SK-N-SH treated with all-trans-retinoic acid at 6 μM for 48 hours (cell line): ENCODE measurements at regions not wholly inside any gene's neighbourhood (a gene's known extent, or its start where the extent isn't known, plus 50 kb on each side); places are given as distances from the start of the nearest gene placed in this dataset.

Experiments used
- ATAC-seq: fragments of 200-7000 bp; cut with Tn5 transposase; 3 replicates; pipeline ENCODE4 v1.9.1; 2020; ENCODE audit warnings: mild to moderate bottlenecking, moderate library complexity
- BACH2 ChIP-seq: fragments of 250-450 bp; sonication (Bioruptor Pico); IDR thresholded peaks from 2 replicates; pipeline ENCODE4 v1.9.0; 2021; ENCODE audit warnings: mild to moderate bottlenecking, borderline replicate concordance
- CSDC2 ChIP-seq: fragments of 250-450 bp; sonication (Bioruptor Pico); IDR thresholded peaks from 2 replicates; pipeline ENCODE4 v1.5.0; 2020; ENCODE audit warnings: mild to moderate bottlenecking, moderate library complexity
- ESRRG ChIP-seq: fragments of 250-450 bp; sonication (Bioruptor Pico); IDR thresholded peaks from 2 replicates; pipeline ENCODE4 v1.6.1; 2021; ENCODE audit warnings: mild to moderate bottlenecking
- OSR1 ChIP-seq: fragments of 250-450 bp; sonication (Bioruptor Pico); IDR thresholded peaks from 2 replicates; pipeline ENCODE4 v1.8.0; 2022; ENCODE audit warnings: moderate library complexity, mild to moderate bottlenecking, inconsistent platforms
- RARB ChIP-seq: fragments of 250-450 bp; sonication (Bioruptor Pico); IDR thresholded peaks from 2 replicates; pipeline ENCODE4 v1.8.0; 2021; ENCODE audit warnings: mild to moderate bottlenecking, moderate library complexity
- SNAI2 ChIP-seq: fragments of 250-450 bp; sonication (Bioruptor Pico); IDR thresholded peaks from 2 replicates; pipeline ENCODE4 v1.5.0; 2020; ENCODE audit warnings: mild to moderate bottlenecking, moderate library complexity
- TCF4 ChIP-seq: fragments of 250-450 bp; sonication (Bioruptor Pico); IDR thresholded peaks from 2 replicates; pipeline ENCODE4 v1.8.0; 2021; ENCODE audit warnings: mild to moderate bottlenecking, moderate library complexity, borderline replicate concordance
- TOX ChIP-seq: fragments of 250-450 bp; sonication (Bioruptor Pico); IDR thresholded peaks from 2 replicates; pipeline ENCODE4 v1.8.0; 2021; ENCODE audit warnings: mild to moderate bottlenecking, moderate library complexity, borderline replicate concordance
- ZC3H10 ChIP-seq: fragments of 250-450 bp; sonication (Bioruptor Pico); IDR thresholded peaks from 2 replicates; pipeline ENCODE4 v1.5.1; 2021; ENCODE audit warnings: mild to moderate bottlenecking, moderate library complexity
- ZFP3 ChIP-seq: fragments of 250-450 bp; sonication (Bioruptor Pico); IDR thresholded peaks from 2 replicates; pipeline ENCODE4 v1.5.0; 2020; ENCODE audit warnings: mild to moderate bottlenecking, moderate library complexity
- ZFP30 ChIP-seq: fragments of 450-650 bp; formaldehyde crosslinking; IDR thresholded peaks from 2 replicates; pipeline ENCODE4 v1.5.0; 2022; ENCODE audit warnings: mild to moderate bottlenecking, moderate library complexity
- ZNF565 ChIP-seq: fragments of 450-650 bp; formaldehyde crosslinking; conservative IDR thresholded peaks from 2 replicates; pipeline ENCODE4 v1.5.0; 2020; ENCODE audit warnings: low read depth, mild to moderate bottlenecking, moderate library complexity
- ZNF70 ChIP-seq: fragments of 450-650 bp; formaldehyde crosslinking; IDR thresholded peaks from 2 replicates; pipeline ENCODE4 v1.5.0; 2020; ENCODE audit warnings: mild to moderate bottlenecking, moderate library complexity
- ZNF8 ChIP-seq: fragments of 450-650 bp; formaldehyde crosslinking; IDR thresholded peaks from 2 replicates; pipeline ENCODE4 v1.5.0; 2020; ENCODE audit warnings: mild to moderate bottlenecking, moderate library complexity
- TF ChIP-seq, protein P1 (sequence below): fragments of 250-450 bp; sonication (Bioruptor Pico); IDR thresholded peaks from 2 replicates; pipeline ENCODE4 v1.5.1; 2020; ENCODE audit warnings: low read depth, mild to moderate bottlenecking, moderate library complexity
- TF ChIP-seq, protein P2 (sequence below): fragments of 250-450 bp; sonication (Bioruptor Pico); IDR thresholded peaks from 2 replicates; pipeline ENCODE4 v1.8.0; 2021; ENCODE audit warnings: low read depth, mild to moderate bottlenecking, moderate library complexity, borderline replicate concordance
- TF ChIP-seq, protein P3 (sequence below): fragments of 250-450 bp; sonication (Bioruptor Pico); IDR thresholded peaks from 2 replicates; pipeline ENCODE4 v1.5.0; 2020; ENCODE audit warnings: mild to moderate bottlenecking, moderate library complexity
- TF ChIP-seq, protein P4 (sequence below): fragments of 250-450 bp; sonication (Bioruptor Pico); IDR thresholded peaks from 2 replicates; pipeline ENCODE4 v1.8.0; 2020; ENCODE audit warnings: mild to moderate bottlenecking, moderate library complexity, borderline replicate concordance

DNA sequence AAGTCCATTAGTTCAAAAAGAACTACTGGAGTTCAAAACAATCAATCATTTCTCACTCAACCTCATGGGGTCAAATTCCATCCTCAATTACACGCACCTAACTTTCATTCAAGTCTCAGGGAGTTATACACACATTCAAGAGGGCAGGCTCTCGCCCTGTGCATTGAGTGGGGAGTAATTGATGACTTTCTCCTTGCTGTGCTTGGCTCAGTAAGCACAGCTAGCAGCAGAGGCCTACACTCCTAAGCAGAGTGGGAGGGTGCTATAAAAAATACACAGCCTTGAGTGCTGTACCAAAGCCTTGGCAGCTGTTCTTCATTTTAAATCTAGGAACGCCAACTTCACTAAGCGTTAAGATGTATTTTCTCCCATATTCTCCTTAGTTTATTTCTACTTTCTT is 958.3 kb upstream of the ADGRL3 start:
- ATAC-seq = no peak
- TF ChIP-seq ZNF70 (CRISPR knock-in tag) (no peak), ESRRG (CRISPR knock-in tag) (no peak), OSR1 (CRISPR knock-in tag) (no peak), BACH2 (CRISPR knock-in tag) (no peak), CSDC2 (CRISPR knock-in tag) (no peak), ZNF8 (CRISPR knock-in tag) (no peak)
- TF ChIP-seq, protein P1, sequence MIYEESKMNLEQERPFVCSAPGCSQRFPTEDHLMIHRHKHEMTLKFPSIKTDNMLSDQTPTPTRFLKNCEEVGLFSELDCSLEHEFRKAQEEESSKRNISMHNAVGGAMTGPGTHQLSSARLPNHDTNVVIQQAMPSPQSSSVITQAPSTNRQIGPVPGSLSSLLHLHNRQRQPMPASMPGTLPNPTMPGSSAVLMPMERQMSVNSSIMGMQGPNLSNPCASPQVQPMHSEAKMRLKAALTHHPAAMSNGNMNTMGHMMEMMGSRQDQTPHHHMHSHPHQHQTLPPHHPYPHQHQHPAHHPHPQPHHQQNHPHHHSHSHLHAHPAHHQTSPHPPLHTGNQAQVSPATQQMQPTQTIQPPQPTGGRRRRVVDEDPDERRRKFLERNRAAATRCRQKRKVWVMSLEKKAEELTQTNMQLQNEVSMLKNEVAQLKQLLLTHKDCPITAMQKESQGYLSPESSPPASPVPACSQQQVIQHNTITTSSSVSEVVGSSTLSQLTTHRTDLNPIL (CRISPR knock-in tag) = no peak
- TF ChIP-seq, protein P2, sequence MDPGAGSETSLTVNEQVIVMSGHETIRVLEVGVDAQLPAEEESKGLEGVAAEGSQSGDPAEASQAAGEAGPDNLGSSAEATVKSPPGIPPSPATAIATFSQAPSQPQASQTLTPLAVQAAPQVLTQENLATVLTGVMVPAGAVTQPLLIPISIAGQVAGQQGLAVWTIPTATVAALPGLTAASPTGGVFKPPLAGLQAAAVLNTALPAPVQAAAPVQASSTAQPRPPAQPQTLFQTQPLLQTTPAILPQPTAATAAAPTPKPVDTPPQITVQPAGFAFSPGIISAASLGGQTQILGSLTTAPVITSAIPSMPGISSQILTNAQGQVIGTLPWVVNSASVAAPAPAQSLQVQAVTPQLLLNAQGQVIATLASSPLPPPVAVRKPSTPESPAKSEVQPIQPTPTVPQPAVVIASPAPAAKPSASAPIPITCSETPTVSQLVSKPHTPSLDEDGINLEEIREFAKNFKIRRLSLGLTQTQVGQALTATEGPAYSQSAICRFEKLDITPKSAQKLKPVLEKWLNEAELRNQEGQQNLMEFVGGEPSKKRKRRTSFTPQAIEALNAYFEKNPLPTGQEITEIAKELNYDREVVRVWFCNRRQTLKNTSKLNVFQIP (CRISPR knock-in tag) = no peak

DNA sequence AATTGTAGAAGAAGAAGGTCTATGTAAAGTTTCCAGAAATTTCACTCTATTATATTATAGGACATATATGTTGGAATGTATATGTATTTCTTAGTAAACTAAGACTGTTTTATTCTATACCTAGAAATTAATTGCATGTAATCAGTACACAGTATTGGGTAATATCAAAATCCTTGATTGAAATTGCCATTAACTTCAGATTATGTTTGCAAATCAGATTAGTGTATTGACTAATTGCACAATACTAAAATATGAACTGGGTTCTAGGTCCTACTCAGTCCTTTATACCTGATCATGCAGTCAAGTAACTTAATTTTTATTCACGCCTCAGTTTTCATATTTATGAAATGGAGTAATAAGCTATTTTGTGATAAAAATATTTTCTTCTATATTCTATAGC is 950.3 kb upstream of the ADGRL3 start:
- ATAC-seq = no peak
- TF ChIP-seq ZNF565 (CRISPR knock-in tag) (no peak), SNAI2 (CRISPR knock-in tag) (no peak), RARB (CRISPR knock-in tag) (no peak)
- TF ChIP-seq, protein P1 (CRISPR knock-in tag) = no peak
- TF ChIP-seq, protein P3, sequence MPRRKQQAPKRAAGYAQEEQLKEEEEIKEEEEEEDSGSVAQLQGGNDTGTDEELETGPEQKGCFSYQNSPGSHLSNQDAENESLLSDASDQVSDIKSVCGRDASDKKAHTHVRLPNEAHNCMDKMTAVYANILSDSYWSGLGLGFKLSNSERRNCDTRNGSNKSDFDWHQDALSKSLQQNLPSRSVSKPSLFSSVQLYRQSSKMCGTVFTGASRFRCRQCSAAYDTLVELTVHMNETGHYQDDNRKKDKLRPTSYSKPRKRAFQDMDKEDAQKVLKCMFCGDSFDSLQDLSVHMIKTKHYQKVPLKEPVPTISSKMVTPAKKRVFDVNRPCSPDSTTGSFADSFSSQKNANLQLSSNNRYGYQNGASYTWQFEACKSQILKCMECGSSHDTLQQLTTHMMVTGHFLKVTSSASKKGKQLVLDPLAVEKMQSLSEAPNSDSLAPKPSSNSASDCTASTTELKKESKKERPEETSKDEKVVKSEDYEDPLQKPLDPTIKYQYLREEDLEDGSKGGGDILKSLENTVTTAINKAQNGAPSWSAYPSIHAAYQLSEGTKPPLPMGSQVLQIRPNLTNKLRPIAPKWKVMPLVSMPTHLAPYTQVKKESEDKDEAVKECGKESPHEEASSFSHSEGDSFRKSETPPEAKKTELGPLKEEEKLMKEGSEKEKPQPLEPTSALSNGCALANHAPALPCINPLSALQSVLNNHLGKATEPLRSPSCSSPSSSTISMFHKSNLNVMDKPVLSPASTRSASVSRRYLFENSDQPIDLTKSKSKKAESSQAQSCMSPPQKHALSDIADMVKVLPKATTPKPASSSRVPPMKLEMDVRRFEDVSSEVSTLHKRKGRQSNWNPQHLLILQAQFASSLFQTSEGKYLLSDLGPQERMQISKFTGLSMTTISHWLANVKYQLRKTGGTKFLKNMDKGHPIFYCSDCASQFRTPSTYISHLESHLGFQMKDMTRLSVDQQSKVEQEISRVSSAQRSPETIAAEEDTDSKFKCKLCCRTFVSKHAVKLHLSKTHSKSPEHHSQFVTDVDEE (CRISPR knock-in tag) = no peak
- TF ChIP-seq, all 23 proteins: peak for 0

DNA sequence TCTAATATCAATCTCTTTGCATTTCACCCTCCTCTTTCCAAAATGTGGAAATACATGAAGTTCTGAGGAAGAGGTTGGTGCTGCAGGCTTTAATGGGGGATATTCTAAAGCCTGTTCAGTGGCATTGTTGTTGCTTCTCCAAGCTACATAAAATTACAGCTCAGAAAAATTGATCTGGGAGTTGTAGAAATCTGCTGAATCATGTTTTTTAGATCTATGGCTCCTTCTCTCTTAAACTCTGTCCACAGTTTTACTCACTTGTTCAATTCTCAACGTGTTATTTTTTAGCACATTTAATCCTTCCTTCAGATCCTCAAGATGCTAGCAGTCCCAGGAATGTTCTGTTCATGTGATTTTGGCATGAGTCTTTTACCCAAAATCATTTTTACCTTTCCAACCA is 949.5 kb upstream of the ADGRL3 start:
- TF ChIP-seq TCF4 (CRISPR knock-in tag) = no peak
- TF ChIP-seq ZFP30 (CRISPR knock-in tag) = no peak
- TF ChIP-seq BACH2 (CRISPR knock-in tag) = no peak
- no peak for TF ChIP-seq ZC3H10 (CRISPR knock-in tag)
- ATAC-seq = no peak

DNA sequence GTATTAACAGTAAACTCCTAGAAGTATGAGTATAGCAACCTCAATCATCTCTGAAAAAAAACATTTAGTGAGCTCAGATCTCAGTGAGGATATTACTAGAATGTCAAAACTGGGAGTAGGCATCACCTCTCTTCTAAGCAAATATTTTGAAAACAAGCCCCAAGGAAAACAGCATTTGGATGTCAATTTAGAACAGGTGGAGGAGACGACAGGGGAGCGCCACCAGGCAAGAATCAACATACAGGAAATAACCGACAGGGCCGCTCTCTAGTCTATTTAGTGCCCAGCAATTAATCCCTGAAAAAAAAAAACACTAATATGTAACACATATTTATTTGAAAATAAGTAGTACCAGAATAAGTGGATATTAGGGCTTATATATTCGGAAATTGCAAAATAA is 940.3 kb upstream of the ADGRL3 start:
- TF ChIP-seq TOX (CRISPR knock-in tag) = no peak
- no peak for TF ChIP-seq ZNF8 (CRISPR knock-in tag)
- TF ChIP-seq, protein P2 (CRISPR knock-in tag) = no peak
- TF ChIP-seq CSDC2 (CRISPR knock-in tag) = no peak
- no peak for TF ChIP-seq SNAI2 (CRISPR knock-in tag)
- no peak for ATAC-seq

DNA sequence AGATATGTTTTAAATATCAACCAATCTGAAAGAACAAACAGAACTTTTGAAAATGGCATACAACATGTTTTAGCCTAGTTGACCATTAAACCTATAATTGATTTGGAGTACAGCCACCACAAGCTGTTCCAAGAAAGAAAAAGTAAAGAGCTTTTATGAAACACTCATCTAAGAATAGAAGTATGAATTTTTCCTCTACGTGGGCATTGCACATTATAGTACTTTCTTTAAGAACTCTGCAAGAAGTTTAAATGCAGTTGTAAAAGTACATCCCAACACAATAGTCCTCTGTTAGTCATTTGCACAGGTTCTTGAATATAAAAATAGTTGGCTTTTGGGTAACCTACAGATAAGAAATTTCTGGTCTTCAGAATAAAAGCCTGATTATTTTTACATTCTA is 933.6 kb upstream of the ADGRL3 start:
- ATAC-seq = no peak
- TF ChIP-seq ZC3H10 (CRISPR knock-in tag) = no peak
- TF ChIP-seq ZFP30 (CRISPR knock-in tag) = no peak
- no peak for TF ChIP-seq CSDC2 (CRISPR knock-in tag)
- TF ChIP-seq BACH2 (CRISPR knock-in tag) = no peak
- no peak for TF ChIP-seq OSR1 (CRISPR knock-in tag)
- no peak for TF ChIP-seq ZFP3
- TF ChIP-seq, protein P2 (CRISPR knock-in tag) = no peak
- TF ChIP-seq ZNF565 (CRISPR knock-in tag) = no peak
- TF ChIP-seq, protein P1 (CRISPR knock-in tag) = no peak
- no peak for TF ChIP-seq TOX (CRISPR knock-in tag)
- TF ChIP-seq, protein P4, sequence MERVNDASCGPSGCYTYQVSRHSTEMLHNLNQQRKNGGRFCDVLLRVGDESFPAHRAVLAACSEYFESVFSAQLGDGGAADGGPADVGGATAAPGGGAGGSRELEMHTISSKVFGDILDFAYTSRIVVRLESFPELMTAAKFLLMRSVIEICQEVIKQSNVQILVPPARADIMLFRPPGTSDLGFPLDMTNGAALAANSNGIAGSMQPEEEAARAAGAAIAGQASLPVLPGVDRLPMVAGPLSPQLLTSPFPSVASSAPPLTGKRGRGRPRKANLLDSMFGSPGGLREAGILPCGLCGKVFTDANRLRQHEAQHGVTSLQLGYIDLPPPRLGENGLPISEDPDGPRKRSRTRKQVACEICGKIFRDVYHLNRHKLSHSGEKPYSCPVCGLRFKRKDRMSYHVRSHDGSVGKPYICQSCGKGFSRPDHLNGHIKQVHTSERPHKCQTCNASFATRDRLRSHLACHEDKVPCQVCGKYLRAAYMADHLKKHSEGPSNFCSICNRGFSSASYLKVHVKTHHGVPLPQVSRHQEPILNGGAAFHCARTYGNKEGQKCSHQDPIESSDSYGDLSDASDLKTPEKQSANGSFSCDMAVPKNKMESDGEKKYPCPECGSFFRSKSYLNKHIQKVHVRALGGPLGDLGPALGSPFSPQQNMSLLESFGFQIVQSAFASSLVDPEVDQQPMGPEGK (CRISPR knock-in tag) = no peak
- TF ChIP-seq RARB (CRISPR knock-in tag) = no peak
- no peak for TF ChIP-seq ZNF70 (CRISPR knock-in tag)
